ENCODE measurements at regions not wholly inside any gene's neighbourhood (a gene's known extent, or its start where the extent isn't known, plus 50 kb on each side); places are given as distances from the start of the nearest gene placed in this dataset.

- no peak for TF ChIP-seq CTCF (IDR thresholded peaks at IDR 0.05; ENCODE audit: control extremely low read depth, extremely low read depth, low read depth, missing control alignments)
- DNase-seq (ENCODE audit: extremely low spot score) = no peak
- CTCF ChIA-PET = interaction anchor here (2.0 kb wide), 1 partner anchor 13 kb away, joined by 5 read pairs; no protein-coding TSS in a partner anchor
- POLR2A ChIA-PET = no interaction called here
Measured at GRCh38 chr2:217069263-217070042, 209.6 kb upstream of the TNP1 start.

GRCh38 chr2:217068677-217069250 lies 208.9 kb upstream of the TNP1 start:
- no peak for DNase-seq (ENCODE audit: extremely low spot score)
- no peak for TF ChIP-seq CTCF (IDR thresholded peaks at IDR 0.05; ENCODE audit: control extremely low read depth, extremely low read depth, low read depth, missing control alignments)
- CTCF ChIA-PET = no interaction called here
- POLR2A ChIA-PET = no interaction called here

GRCh38 chr2:217067787-217068186 lies 207.9 kb upstream of the TNP1 start:
- TF ChIP-seq CTCF (IDR thresholded peaks at IDR 0.05; ENCODE audit: control extremely low read depth, extremely low read depth, low read depth, missing control alignments) = no peak
- no peak for DNase-seq (ENCODE audit: extremely low spot score)
- CTCF ChIA-PET = no interaction called here
- POLR2A ChIA-PET = no interaction called here

GRCh38 chr2:217066510-217067270 lies 206.8 kb upstream of the TNP1 start:
- ChIA-PET CTCF (interaction anchor here (1.1 kb wide), 2 partner anchors 17 to 24 kb away, joined by 3 read pairs; no protein-coding TSS in a partner anchor), POLR2A (no interaction called here)
- TF ChIP-seq CTCF (IDR thresholded peaks at IDR 0.05; ENCODE audit: control extremely low read depth, extremely low read depth, low read depth, missing control alignments) = no peak
- DNase-seq (ENCODE audit: extremely low spot score) = no peak

GRCh38 chr2:217065695-217066405 lies 206.0 kb upstream of the TNP1 start:
- ChIA-PET POLR2A (no interaction called here), CTCF (interaction anchor here (0.8 to 1.7 kb wide), 5 partner anchors 9 to 42 kb away, joined by 3 to 6 read pairs (median 3); no protein-coding TSS in a partner anchor)
- TF ChIP-seq CTCF (IDR thresholded peaks at IDR 0.05; ENCODE audit: control extremely low read depth, extremely low read depth, low read depth, missing control alignments) = no peak
- DNase-seq (ENCODE audit: extremely low spot score) = no peak

- POLR2A ChIA-PET = no interaction called here
- DNase-seq (ENCODE audit: extremely low spot score) = no peak
- no peak for TF ChIP-seq CTCF (IDR thresholded peaks at IDR 0.05; ENCODE audit: control extremely low read depth, extremely low read depth, low read depth, missing control alignments)
- CTCF ChIA-PET = interaction anchor here (0.8 to 1.7 kb wide), 3 partner anchors 10 to 43 kb away, joined by 3 to 6 read pairs (median 4); no protein-coding TSS in a partner anchor
Measured at GRCh38 chr2:217065012-217065290, 205.1 kb upstream of the TNP1 start.

All from GM10248 (cell line).